H1 (cell line): ENCODE measurements at regions not wholly inside any gene's neighbourhood (a gene's known extent, or its start where the extent isn't known, plus 50 kb on each side); places are given as distances from the start of the nearest gene placed in this dataset.

Source experiments
- CTCF ChIA-PET: fragments of 300-600 bp; sonication (Branson Sonifier 250); formaldehyde crosslinking; loops from one replicate; lab custom pipeline; 2021; ENCODE audit not compliant: partially characterized antibody; lab: Charles Lee
- POLR2A ChIA-PET: fragments of 300-600 bp; sonication (Branson Sonifier 250); formaldehyde crosslinking; loops from one replicate; lab custom pipeline; 2021; ENCODE audit warnings: inconsistent platforms; ENCODE audit not compliant: partially characterized antibody; lab: Charles Lee
- DNase-seq, 2 experiments: peaks; one replicate each; pipeline versions ENCODE4 v3.0.0 to v3.0.0-alpha.2; 2010 to 2022; ENCODE audit warnings: low spot score in 2 of 2, low read depth in 1 of 2, mixed read lengths in 1 of 2
- FAIRE-seq: peaks from 2 replicates; lab custom pipeline; 2011; peaks lifted over from hg19 to GRCh38; lab: Jason Lieb, UNC
- H2AFZ ChIP-seq: 2 replicates; pipeline ENCODE4 v1.8.1; 2012; ENCODE audit warnings: low read length, inconsistent platforms
- H2AK5ac ChIP-seq: 2 replicates; pipeline ENCODE4 v1.6.1; 2013; ENCODE audit warnings: low read depth, low read length
- H2BK120ac ChIP-seq: replicated peaks from 2 replicates; pipeline ENCODE3; 2013; ENCODE audit warnings: low read depth, low read length, inconsistent platforms
- H2BK12ac ChIP-seq: 2 replicates; pipeline ENCODE4 v1.6.1; 2013; ENCODE audit warnings: low read depth, low read length
- H2BK15ac ChIP-seq: 2 replicates; pipeline ENCODE4 v1.6.1; 2013; ENCODE audit warnings: low read length
- H2BK20ac ChIP-seq: 2 replicates; pipeline ENCODE4 v1.6.1; 2013; ENCODE audit warnings: low read length
- H2BK5ac ChIP-seq: 2 replicates; pipeline ENCODE4 v1.6.1; 2013; ENCODE audit warnings: low read depth, low read length
- H3K14ac ChIP-seq: 2 replicates; pipeline ENCODE4 v1.6.1; 2013; ENCODE audit warnings: inconsistent platforms; ENCODE audit not compliant: insufficient read length
- H3K18ac ChIP-seq: 2 replicates; pipeline ENCODE4 v1.6.1; 2013; ENCODE audit warnings: low read length; ENCODE audit errors: extremely low read depth
- H3K23ac ChIP-seq: 2 replicates; pipeline ENCODE4 v1.6.1; 2013; ENCODE audit warnings: inconsistent platforms; ENCODE audit not compliant: insufficient read length
- H3K23me2 ChIP-seq: 2 replicates; pipeline ENCODE4 v1.6.1; 2013; ENCODE audit warnings: low read depth, low read length
- H3K27ac ChIP-seq: 2 replicates; pipeline ENCODE4 v1.6.1; 2011; ENCODE audit warnings: low read depth, low read length, inconsistent platforms
- H3K27me3 ChIP-seq, 4 experiments: replicated peaks in 1 of 4; 1 replicate in 1 of 4; 2 replicates in 3 of 4; pipeline versions ENCODE4 v1.6.1 to v1.8.1; 2011 to 2013; ENCODE audit warnings: low read length in 3 of 4, mild to moderate bottlenecking in 3 of 4, inconsistent platforms in 2 of 4, mixed read lengths in 2 of 4, moderate library complexity in 1 of 4; ENCODE audit not compliant: control insufficient read depth in 3 of 4, insufficient read depth in 3 of 4; ENCODE audit errors: extremely low read depth in 1 of 4
- H3K36me3 ChIP-seq, 4 experiments: 2 replicates each; pipeline versions ENCODE4 v1.6.1 to v1.8.1; 2011 to 2013; ENCODE audit warnings: mild to moderate bottlenecking in 4 of 4, low read length in 3 of 4, moderate library complexity in 2 of 4, control low read depth in 1 of 4, inconsistent platforms in 1 of 4; ENCODE audit not compliant: insufficient read depth in 4 of 4, control insufficient read depth in 2 of 4
- H3K4ac ChIP-seq: replicated peaks from 2 replicates; pipeline ENCODE3; 2013; ENCODE audit warnings: low read length, low read depth, mixed read lengths, inconsistent platforms; ENCODE audit not compliant: insufficient read length
- H3K4me1 ChIP-seq, 4 experiments: replicated peaks in 1 of 4; 1 replicate in 1 of 4; 2 replicates in 3 of 4; pipeline versions ENCODE4 v1.6.1 to v1.8.1; 2011 to 2013; ENCODE audit warnings: low read length in 3 of 4, inconsistent platforms in 2 of 4, mixed read lengths in 1 of 4; ENCODE audit not compliant: insufficient read depth in 4 of 4, control insufficient read depth in 3 of 4
- H3K4me2 ChIP-seq, 2 experiments: 2 replicates each; pipeline versions ENCODE4 v1.6.1 to v1.8.1; 2011 to 2013; ENCODE audit warnings: low read depth in 2 of 2, low read length in 2 of 2, control low read depth in 1 of 2, inconsistent platforms in 1 of 2, mild to moderate bottlenecking in 1 of 2; ENCODE audit not compliant: insufficient read depth in 1 of 2
- H3K4me3 ChIP-seq, 4 experiments: fragments of 200-600, 300-600 bp in 1 of 4; sonication (generic), shearing (Covaris generic), sonication (Bioruptor Twin) in 1 of 4; 2 replicates each; pipeline versions ENCODE4 v1.5.1 to v1.8.1; 2011 to 2016; ENCODE audit warnings: low read length in 4 of 4, low read depth in 3 of 4, control low read depth in 2 of 4, inconsistent platforms in 2 of 4, mild to moderate bottlenecking in 2 of 4, mixed read lengths in 1 of 4, moderate library complexity in 1 of 4; ENCODE audit not compliant: insufficient read depth in 2 of 4; ENCODE audit errors: extremely low read depth in 1 of 4
- H3K56ac ChIP-seq: replicated peaks from 2 replicates; pipeline ENCODE3; 2013; ENCODE audit warnings: low read depth, mild to moderate bottlenecking, mixed read lengths, low read length, inconsistent platforms; ENCODE audit not compliant: insufficient read length
- H3K79me1 ChIP-seq: 2 replicates; pipeline ENCODE4 v1.6.1; 2013; ENCODE audit warnings: low read depth, low read length, control low read depth
- H3K79me2 ChIP-seq, 2 experiments: 2 replicates each; pipeline versions ENCODE4 v1.6.1 to v1.8.1; 2012 to 2013; ENCODE audit warnings: low read length in 2 of 2, mild to moderate bottlenecking in 2 of 2, inconsistent platforms in 1 of 2; ENCODE audit not compliant: insufficient read depth in 2 of 2, control insufficient read depth in 1 of 2
- H3K9ac ChIP-seq, 4 experiments: replicated peaks in 1 of 4; 1 replicate in 1 of 4; 2 replicates in 3 of 4; pipeline versions ENCODE4 v1.6.1 to v1.8.1; 2011 to 2013; ENCODE audit warnings: low read depth in 3 of 4, low read length in 3 of 4, control low read depth in 2 of 4, mild to moderate bottlenecking in 2 of 4, moderate library complexity in 2 of 4, inconsistent platforms in 1 of 4; ENCODE audit errors: extremely low read depth in 1 of 4
- H3K9me3 ChIP-seq, 2 experiments: 2 replicates each; pipeline versions ENCODE4 v1.6.1 to v1.8.1; 2012 to 2013; ENCODE audit warnings: mild to moderate bottlenecking in 2 of 2, moderate library complexity in 2 of 2, control low read depth in 1 of 2, inconsistent platforms in 1 of 2, low read depth in 1 of 2, low read length in 1 of 2, mixed read lengths in 1 of 2; ENCODE audit not compliant: insufficient read depth in 2 of 2
- H4K20me1 ChIP-seq, 2 experiments: replicated peaks in 1 of 2; 2 replicates each; pipeline versions ENCODE3 to v1.8.1; 2011 to 2013; ENCODE audit warnings: inconsistent platforms in 2 of 2, low read length in 2 of 2, mild to moderate bottlenecking in 1 of 2; ENCODE audit not compliant: insufficient read depth in 2 of 2, control insufficient read depth in 1 of 2
- H4K5ac ChIP-seq: 2 replicates; pipeline ENCODE4 v1.6.1; 2013; ENCODE audit warnings: low read length, low read depth, mixed read lengths, inconsistent platforms; ENCODE audit not compliant: insufficient read length
- H4K8ac ChIP-seq: 2 replicates; pipeline ENCODE4 v1.8.0; 2013; ENCODE audit warnings: mild to moderate bottlenecking, moderate library complexity, low read length, inconsistent platforms; ENCODE audit not compliant: insufficient read depth; ENCODE audit errors: extremely low read depth
- H4K91ac ChIP-seq: replicated peaks from 2 replicates; pipeline ENCODE3; 2013; ENCODE audit warnings: low read length, mixed read lengths, inconsistent platforms; ENCODE audit not compliant: insufficient read length
- CBX5 ChIP-seq: fragments of 300-800, 300-1000 bp; sonication (generic); IDR thresholded peaks from 2 replicates; pipeline ENCODE4 v1.7.1; 2016; ENCODE audit warnings: antibody characterized with exemption, low read length, low read depth
- CEBPB ChIP-seq: IDR thresholded peaks from 2 replicates; pipeline ENCODE4 v1.6.1; 2012; ENCODE audit warnings: low read depth, low read length
- FOSL1 ChIP-seq: IDR thresholded peaks from 2 replicates; pipeline ENCODE4 v1.6.1; 2011; ENCODE audit warnings: mild to moderate bottlenecking, low read depth, low read length, moderate library complexity; ENCODE audit not compliant: insufficient read depth
- RXRA ChIP-seq: IDR thresholded peaks from 2 replicates; pipeline ENCODE4 v1.6.1; 2011; ENCODE audit warnings: low read depth, mild to moderate bottlenecking, low read length, moderate library complexity; ENCODE audit not compliant: insufficient read depth
- SAP30 ChIP-seq: fragments of 300-600 bp; sonication (generic); IDR thresholded peaks from 2 replicates; pipeline ENCODE4 v1.7.1; 2012; ENCODE audit warnings: low read length, moderate library complexity, mild to moderate bottlenecking, inconsistent platforms; ENCODE audit not compliant: insufficient read depth, insufficient replicate concordance
- TAF1 ChIP-seq: IDR thresholded peaks from 2 replicates; pipeline ENCODE4 v1.6.1; 2011; ENCODE audit warnings: mild to moderate bottlenecking, low read depth, low read length
- WGBS, 2 experiments: shearing (Covaris generic) in 1 of 2; methylation state at CpG; one replicate each; pipeline versions ENCODE4 v1.1.6 to v1.1.7; 2013 to 2015; ENCODE audit warnings: low lambda C conversion rate in 2 of 2, mixed read lengths in 2 of 2, inconsistent platforms in 1 of 2, low coverage in 1 of 2, missing lambda C conversion rate in 1 of 2; ENCODE audit not compliant: insufficient replicate concordance in 2 of 2, insufficient coverage in 1 of 2, insufficient read length in 1 of 2; ENCODE audit errors: extremely low coverage in 1 of 2, missing lambda C conversion rate in 1 of 2; 5-methylcytosine and 5-hydroxymethylcytosine counted together

DNA sequence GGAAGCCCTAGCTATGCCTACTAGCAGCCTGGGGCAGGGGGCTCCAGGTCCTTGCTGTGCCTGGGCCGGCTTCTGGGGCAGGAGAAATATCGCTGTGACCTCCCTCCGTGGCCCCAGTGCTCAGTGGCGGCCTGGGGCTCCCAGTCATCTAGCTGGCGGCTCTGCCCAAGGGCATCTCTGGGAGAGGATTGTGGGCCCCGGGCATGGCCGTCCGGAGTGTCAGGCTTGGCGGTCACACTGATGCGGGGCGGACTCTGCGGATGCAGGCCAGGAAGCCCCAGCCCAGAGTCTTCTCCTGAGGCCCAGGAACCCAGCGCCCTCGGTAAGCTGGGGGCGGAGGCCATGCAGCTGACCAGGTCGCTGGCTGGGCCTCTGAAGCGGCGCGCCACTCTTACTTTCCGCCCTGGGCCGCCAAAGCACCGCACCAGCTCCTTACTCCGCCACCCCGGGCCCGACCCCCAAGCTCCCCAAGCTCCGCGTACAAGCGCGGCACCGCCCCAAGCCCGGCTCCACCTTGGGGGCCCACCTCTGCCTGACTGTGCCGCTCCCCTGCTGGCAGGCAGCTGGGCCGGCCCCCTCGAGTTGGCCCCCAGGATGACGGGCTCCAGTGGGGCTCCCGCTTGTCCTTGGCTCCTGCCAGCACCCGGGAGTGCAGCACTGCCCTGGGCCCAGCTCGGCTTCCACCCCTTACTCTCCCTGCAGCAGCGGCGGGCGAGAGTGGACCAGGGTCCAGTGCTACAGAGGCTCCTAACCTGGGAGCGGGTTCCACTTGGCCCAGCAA, 720.0 kb downstream of the PCDH18 start:
- Histone ChIP-seq H3K23ac (no peak overlapping the region), H3K4me3 (no peak overlapping the region), H2BK12ac (no peak overlapping the region), H2BK20ac (no peak overlapping the region), H2BK5ac (no peak overlapping the region), H4K8ac (peak overlapping the region; percentile 51; the same call in 1 of the 2 replicates), H4K5ac (no peak overlapping the region), H3K36me3 (no peaks in the 10 kb centered on the region), H3K23me2 (no peaks in the 10 kb centered on the region), H3K56ac (no peak overlapping the region), H2BK15ac (no peak overlapping the region), H3K9ac (no peak overlapping the region), H2AK5ac (no peak overlapping the region), H4K20me1 (no peaks in the 10 kb centered on the region), H3K4me2 (no peak overlapping the region), H3K27me3 (no peaks in the 10 kb centered on the region), H3K18ac (no peak overlapping the region), H3K4ac (no peak overlapping the region), H4K91ac (no peak overlapping the region), H3K27ac (no peak overlapping the region), H3K79me2 (no peaks in the 10 kb centered on the region), H3K4me1 (no peaks in the 10 kb centered on the region; a peak in 1 of 7 replicates), H3K79me1 (no peaks in the 10 kb centered on the region), H3K9me3 (no peaks in the 10 kb centered on the region; a peak in 1 of 4 replicates), H2BK120ac (no peak overlapping the region), H3K14ac (no peak overlapping the region), H2AFZ (no peak overlapping the region)
- ChIA-PET POLR2A (no interaction called here), CTCF (no interaction called here)
- no peak for FAIRE-seq
- 94% methylated on average over 41 of the region's 42 CpGs; no CpG with 5 or more reads in 1 of the 2 experiments for WGBS, 2 experiments
- DNase-seq = no peak
- TF ChIP-seq TAF1 (no peak), CEBPB (no peak), FOSL1 (no peak), SAP30 (no peak), RXRA (no peak), CBX5 (no peak)
